DOHH2 (cell line): ENCODE measurements at regions not wholly inside any gene's neighbourhood (a gene's known extent, or its start where the extent isn't known, plus 50 kb on each side); places are given as distances from the start of the nearest gene placed in this dataset.

Source experiments
- H3F3A ChIP-seq: fragments of 200-600 bp; sonication (generic), shearing (Covaris generic); 2 replicates; pipeline ENCODE4 v1.6.0; 2016; ENCODE audit warnings: antibody characterized with exemption, mild to moderate bottlenecking; ENCODE audit not compliant: control insufficient read depth, insufficient read depth
- H3K27ac ChIP-seq: fragments of 200-600 bp; sonication (generic); 2 replicates; pipeline ENCODE4 v1.5.1; 2014; ENCODE audit warnings: low read depth, mild to moderate bottlenecking, low read length, moderate library complexity
- H3K27me3 ChIP-seq: fragments of 200-600 bp; sonication (generic); 2 replicates; pipeline ENCODE4 v1.6.1; 2014; ENCODE audit warnings: mild to moderate bottlenecking, low read length, mixed read lengths; ENCODE audit not compliant: control insufficient read depth
- H3K36me3 ChIP-seq: fragments of 200-600 bp; sonication (generic); 2 replicates; pipeline ENCODE4 v1.6.1; 2014; ENCODE audit warnings: mild to moderate bottlenecking, low read length, moderate library complexity, mixed read lengths; ENCODE audit not compliant: control insufficient read depth
- H3K4me1 ChIP-seq: fragments of 200-600 bp; sonication (generic); 2 replicates; pipeline ENCODE4 v1.6.1; 2014; ENCODE audit warnings: mild to moderate bottlenecking, low read length, mixed read lengths; ENCODE audit not compliant: control insufficient read depth
- H3K4me2 ChIP-seq: fragments of 200-600 bp; sonication (generic); 2 replicates; pipeline ENCODE4 v1.6.0; 2014; ENCODE audit warnings: mild to moderate bottlenecking, low read length, moderate library complexity
- H3K4me3 ChIP-seq: fragments of 200-600 bp; sonication (generic); 2 replicates; pipeline ENCODE4 v1.5.1; 2014; ENCODE audit warnings: mild to moderate bottlenecking, low read length, mixed read lengths
- H3K79me2 ChIP-seq: fragments of 200-600 bp; sonication (generic); 2 replicates; pipeline ENCODE4 v1.6.1; 2014; ENCODE audit warnings: mild to moderate bottlenecking, low read length, mixed read lengths; ENCODE audit not compliant: control insufficient read depth
- H3K9me2 ChIP-seq: fragments of 200-600 bp; sonication (generic); replicated peaks from 2 replicates; pipeline ENCODE4 v1.6.1; 2014; ENCODE audit warnings: mild to moderate bottlenecking, low read length, mixed read lengths; ENCODE audit not compliant: control insufficient read depth
- H3K9me3 ChIP-seq: fragments of 200-600 bp; sonication (generic); 2 replicates; pipeline ENCODE4 v1.6.1; 2014; ENCODE audit warnings: antibody characterized with exemption, low read length, mixed read lengths; ENCODE audit not compliant: control insufficient read depth, insufficient read depth
- H4K20me1 ChIP-seq: fragments of 200-600 bp; sonication (generic); 2 replicates; pipeline ENCODE4 v1.6.0; 2014; ENCODE audit warnings: low read depth, mild to moderate bottlenecking, antibody characterized with exemption, low read length, moderate library complexity; ENCODE audit not compliant: control insufficient read depth, insufficient read depth
- CTCF ChIP-seq: fragments of 200-600 bp; sonication (generic); IDR thresholded peaks from one replicate; pipeline ENCODE4 v1.5.1; 2014; ENCODE audit warnings: antibody characterized with exemption, mild to moderate bottlenecking, low read depth, low read length; ENCODE audit not compliant: poor library complexity, severe bottlenecking
- EZH2phosphoT487 ChIP-seq: fragments of 200-600 bp; sonication (generic); IDR thresholded peaks from 2 replicates; pipeline ENCODE4 v1.6.1; 2017; ENCODE audit warnings: borderline replicate concordance, mild to moderate bottlenecking, antibody characterized with exemption, low read length, moderate library complexity, mixed read lengths

GRCh38 chr12:131616043-131616700, 94.7 kb upstream of the SFSWAP start:
- H4K20me1 ChIP-seq: no peaks in the 10 kb centered on the region
- no peaks in the 10 kb centered on the region for H3K36me3 ChIP-seq
- peaks cover 24% of the 10 kb centered on the region for H3K27me3 ChIP-seq
- H3F3A ChIP-seq: no peaks in the 10 kb centered on the region
- TF ChIP-seq EZH2phosphoT487 (no peak), CTCF (no peak)
- no peaks in the 10 kb centered on the region for H3K9me3 ChIP-seq
- no peak overlapping the region for H3K4me3 ChIP-seq
- H3K4me1 ChIP-seq: no peaks in the 10 kb centered on the region
- H3K4me2 ChIP-seq: no peak overlapping the region
- H3K9me2 ChIP-seq: no peaks in the 10 kb centered on the region
- no peaks in the 10 kb centered on the region for H3K79me2 ChIP-seq
- H3K27ac ChIP-seq: no peak overlapping the region

- H3K27ac ChIP-seq: no peak overlapping the region
- H3K79me2 ChIP-seq: no peaks in the 10 kb centered on the region
- no peaks in the 10 kb centered on the region for H3K9me2 ChIP-seq
- H4K20me1 ChIP-seq: no peaks in the 10 kb centered on the region
- H3K4me1 ChIP-seq: no peaks in the 10 kb centered on the region
- no peak overlapping the region for H3K4me2 ChIP-seq
- TF ChIP-seq EZH2phosphoT487 (no peak), CTCF (no peak)
- H3K9me3 ChIP-seq: no peaks in the 10 kb centered on the region
- peaks cover 24% of the 10 kb centered on the region for H3K27me3 ChIP-seq
- H3K36me3 ChIP-seq: no peaks in the 10 kb centered on the region
- H3F3A ChIP-seq: no peaks in the 10 kb centered on the region
- H3K4me3 ChIP-seq: no peak overlapping the region
Measured at GRCh38 chr12:131616738-131617137, 94.2 kb upstream of the SFSWAP start.

- no peaks in the 10 kb centered on the region for H3K36me3 ChIP-seq
- no peaks in the 10 kb centered on the region for H3K9me3 ChIP-seq
- H3K9me2 ChIP-seq: no peaks in the 10 kb centered on the region
- peaks cover 24% of the 10 kb centered on the region for H3K27me3 ChIP-seq
- no peak overlapping the region for H3K4me3 ChIP-seq
- no peak overlapping the region for H3K4me2 ChIP-seq
- TF ChIP-seq EZH2phosphoT487 (no peak), CTCF (no peak)
- H4K20me1 ChIP-seq: no peaks in the 10 kb centered on the region
- H3K4me1 ChIP-seq: no peaks in the 10 kb centered on the region
- H3K27ac ChIP-seq: no peak overlapping the region
- H3F3A ChIP-seq: no peaks in the 10 kb centered on the region
- H3K79me2 ChIP-seq: no peaks in the 10 kb centered on the region
Measured at GRCh38 chr12:131617179-131617578, 93.7 kb upstream of the SFSWAP start.
